Neural progenitor cell (in vitro differentiated cells): ENCODE measurements at regions not wholly inside any gene's neighbourhood (a gene's known extent, or its start where the extent isn't known, plus 50 kb on each side); places are given as distances from the start of the nearest gene placed in this dataset.
A peak's percentile ranks its signal among the peaks of the same experiment; 100 is the strongest.

Source experiments
- DNase-seq: peaks from one replicate; pipeline ENCODE4 v3.0.0-alpha.2; 2016; ENCODE audit warnings: low spot score
- H2AFZ ChIP-seq: fragments of 200-600 bp; sonication (generic); replicated peaks from 2 replicates; pipeline ENCODE4 v1.6.1; 2016; ENCODE audit warnings: antibody characterized with exemption
- H3F3A ChIP-seq: fragments of 200-600 bp; sonication (generic); 2 replicates; pipeline ENCODE4 v1.6.1; 2016; ENCODE audit warnings: antibody characterized with exemption, low read depth
- H3K27ac ChIP-seq: fragments of 200-600 bp; sonication (generic); 2 replicates; pipeline ENCODE4 v1.5.1; 2016; ENCODE audit warnings: mild to moderate bottlenecking
- H3K27me3 ChIP-seq: fragments of 200-600 bp; sonication (generic); 2 replicates; pipeline ENCODE4 v1.6.1; 2016; ENCODE audit warnings: mild to moderate bottlenecking, moderate library complexity
- H3K36me3 ChIP-seq: fragments of 200-600 bp; sonication (generic); 2 replicates; pipeline ENCODE4 v1.5.1; 2016
- H3K4me1 ChIP-seq: fragments of 200-600 bp; sonication (generic); 2 replicates; pipeline ENCODE4 v1.6.1; 2016; ENCODE audit warnings: mixed run types
- H3K4me2 ChIP-seq: fragments of 200-600 bp; sonication (generic); 2 replicates; pipeline ENCODE4 v1.6.1; 2016
- H3K4me3 ChIP-seq: fragments of 200-600 bp; sonication (generic); 2 replicates; pipeline ENCODE4 v1.5.1; 2016
- H3K79me2 ChIP-seq: fragments of 200-600 bp; sonication (generic); 2 replicates; pipeline ENCODE4 v1.6.1; 2016; ENCODE audit warnings: low read depth
- H3K9ac ChIP-seq: fragments of 200-600 bp; sonication (generic); 2 replicates; pipeline ENCODE4 v1.6.1; 2016
- H3K9me3 ChIP-seq: fragments of 200-600 bp; sonication (generic); 2 replicates; pipeline ENCODE4 v1.5.1; 2016; ENCODE audit warnings: low read depth
- H4K20me1 ChIP-seq: fragments of 200-600 bp; sonication (generic); 2 replicates; pipeline ENCODE4 v1.6.1; 2016; ENCODE audit warnings: low read depth
- H3K27ac Mint-ChIP-seq: 3 replicates; pipeline ENCODE4 v1.8.0; 2021; ENCODE audit warnings: mixed read lengths
- H3K27me3 Mint-ChIP-seq: 2 replicates; pipeline ENCODE4 v1.8.0; 2022; ENCODE audit warnings: low read depth, mild to moderate bottlenecking, inconsistent platforms, moderate library complexity, mixed read lengths; ENCODE audit not compliant: insufficient read depth
- H3K36me3 Mint-ChIP-seq: 3 replicates; pipeline ENCODE4 v1.8.0; 2021; ENCODE audit warnings: mixed read lengths
- H3K4me1 Mint-ChIP-seq: 3 replicates; pipeline ENCODE4 v1.8.0; 2021; ENCODE audit warnings: mixed read lengths
- H3K4me3 Mint-ChIP-seq: 3 replicates; pipeline ENCODE4 v1.8.0; 2021; ENCODE audit warnings: mild to moderate bottlenecking, moderate library complexity, mixed read lengths
- H3K9me3 Mint-ChIP-seq: 3 replicates; pipeline ENCODE4 v1.8.0; 2020; ENCODE audit warnings: mixed read lengths
- EZH2 ChIP-seq: fragments of 200-600 bp; sonication (generic); IDR thresholded peaks from 2 replicates; pipeline ENCODE4 v1.6.1; 2017; ENCODE audit warnings: antibody characterized with exemption, mild to moderate bottlenecking, moderate library complexity
- EZH2phosphoT487 ChIP-seq: fragments of 200-600 bp; sonication (generic); IDR thresholded peaks from 2 replicates; pipeline ENCODE4 v1.6.1; 2017; ENCODE audit warnings: antibody characterized with exemption
- TF ChIP-seq, protein P1 (sequence below): fragments of 200-600 bp; sonication (generic); IDR thresholded peaks from 2 replicates; pipeline ENCODE4 v1.5.1; 2017; ENCODE audit warnings: antibody characterized with exemption, mild to moderate bottlenecking

DNA sequence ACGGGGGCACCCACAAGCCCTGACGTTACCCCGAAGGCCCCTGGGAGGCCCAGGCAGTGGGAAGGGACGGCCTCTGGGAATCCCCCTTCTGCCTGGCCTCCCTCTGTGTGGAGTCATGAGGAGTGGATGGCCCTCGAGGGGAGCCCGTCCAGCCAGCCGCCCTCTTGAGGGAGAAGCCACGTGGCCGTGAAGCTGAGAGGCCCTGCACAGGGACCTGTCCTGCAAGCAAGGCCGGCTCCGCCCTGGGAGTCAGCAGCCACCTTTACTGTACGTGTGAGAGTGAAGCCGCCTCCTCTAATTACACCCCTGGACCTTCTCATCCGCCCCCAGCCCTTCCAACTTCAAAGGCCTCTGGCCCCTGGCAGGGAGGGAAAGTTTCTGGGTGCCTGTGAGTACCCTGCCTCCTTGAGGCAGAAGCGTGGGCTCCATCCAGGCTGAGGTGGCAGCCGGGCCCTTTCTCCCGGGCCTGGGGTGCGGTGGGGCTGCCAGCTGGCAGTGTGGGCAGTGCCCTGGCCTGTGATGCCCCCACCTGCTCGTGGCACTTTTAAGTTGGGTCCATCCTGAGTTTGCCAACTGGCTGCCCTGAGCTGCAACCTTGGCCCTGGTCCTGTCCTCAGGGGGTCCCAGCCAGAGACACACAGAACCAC, 55.9 kb upstream of the EGFL7 start:
- H3K9ac ChIP-seq = no peak overlapping the region
- no peaks in the 10 kb centered on the region for H3K36me3 ChIP-seq
- H3K4me3 ChIP-seq = no peak overlapping the region
- no peak overlapping the region for H3K4me2 ChIP-seq
- peaks cover 34% of the 10 kb centered on the region for H3K4me1 Mint-ChIP-seq
- H3K27ac Mint-ChIP-seq = no peak overlapping the region
- H3K27me3 Mint-ChIP-seq = peaks cover 13% of the 10 kb centered on the region
- H3K79me2 ChIP-seq = no peaks in the 10 kb centered on the region
- H3K27me3 ChIP-seq = no peaks in the 10 kb centered on the region
- no peak overlapping the region for H2AFZ ChIP-seq
- no peaks in the 10 kb centered on the region for H3K9me3 ChIP-seq
- TF ChIP-seq EZH2phosphoT487 = no peak
- TF ChIP-seq EZH2 = no peak
- TF ChIP-seq, protein P1, sequence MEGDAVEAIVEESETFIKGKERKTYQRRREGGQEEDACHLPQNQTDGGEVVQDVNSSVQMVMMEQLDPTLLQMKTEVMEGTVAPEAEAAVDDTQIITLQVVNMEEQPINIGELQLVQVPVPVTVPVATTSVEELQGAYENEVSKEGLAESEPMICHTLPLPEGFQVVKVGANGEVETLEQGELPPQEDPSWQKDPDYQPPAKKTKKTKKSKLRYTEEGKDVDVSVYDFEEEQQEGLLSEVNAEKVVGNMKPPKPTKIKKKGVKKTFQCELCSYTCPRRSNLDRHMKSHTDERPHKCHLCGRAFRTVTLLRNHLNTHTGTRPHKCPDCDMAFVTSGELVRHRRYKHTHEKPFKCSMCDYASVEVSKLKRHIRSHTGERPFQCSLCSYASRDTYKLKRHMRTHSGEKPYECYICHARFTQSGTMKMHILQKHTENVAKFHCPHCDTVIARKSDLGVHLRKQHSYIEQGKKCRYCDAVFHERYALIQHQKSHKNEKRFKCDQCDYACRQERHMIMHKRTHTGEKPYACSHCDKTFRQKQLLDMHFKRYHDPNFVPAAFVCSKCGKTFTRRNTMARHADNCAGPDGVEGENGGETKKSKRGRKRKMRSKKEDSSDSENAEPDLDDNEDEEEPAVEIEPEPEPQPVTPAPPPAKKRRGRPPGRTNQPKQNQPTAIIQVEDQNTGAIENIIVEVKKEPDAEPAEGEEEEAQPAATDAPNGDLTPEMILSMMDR = no peak
- H3K4me3 Mint-ChIP-seq = no peak overlapping the region
- no peaks in the 10 kb centered on the region for H4K20me1 ChIP-seq
- peaks cover 26% of the 10 kb centered on the region for H3K4me1 ChIP-seq
- H3K9me3 Mint-ChIP-seq = no peaks in the 10 kb centered on the region
- no peak for DNase-seq
- H3F3A ChIP-seq = no peaks in the 10 kb centered on the region
- no peak overlapping the region for H3K27ac ChIP-seq
- H3K36me3 Mint-ChIP-seq = no peaks in the 10 kb centered on the region

DNA sequence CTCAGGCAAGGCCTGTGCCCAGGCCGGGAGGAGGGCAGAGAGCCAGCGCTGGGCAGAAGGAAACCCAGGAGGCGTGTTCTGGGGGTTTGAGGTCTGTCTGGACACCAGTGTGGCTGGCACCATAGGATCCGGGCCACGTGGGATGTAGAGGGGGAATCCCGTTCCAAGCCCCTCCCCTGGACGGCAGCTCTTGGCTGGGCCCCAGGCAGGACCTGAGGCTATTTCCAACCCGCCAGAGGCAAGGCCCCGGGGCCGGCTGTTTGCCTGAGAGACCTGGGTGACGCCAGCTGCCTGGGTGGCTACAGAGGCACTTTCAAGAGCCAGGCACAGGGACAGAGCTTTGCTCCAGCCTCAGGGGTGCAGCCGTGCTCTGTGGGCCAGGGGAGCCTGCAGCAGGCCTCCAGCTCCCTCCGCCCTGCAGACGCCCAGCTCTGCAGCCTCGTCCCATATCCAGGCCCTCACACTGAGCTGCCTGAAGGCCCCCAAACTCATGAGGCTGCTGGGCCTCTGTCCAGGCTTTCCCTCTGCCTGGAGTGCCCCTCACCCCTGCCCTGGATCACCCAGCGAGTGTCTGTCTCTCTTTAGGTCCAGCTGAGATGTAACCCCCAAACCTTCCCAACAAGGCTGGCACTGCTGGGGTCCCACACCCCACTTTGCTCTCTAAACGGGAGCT, 56.6 kb upstream of the EGFL7 start:
- H3K9me3 ChIP-seq = no peaks in the 10 kb centered on the region
- H3K4me1 ChIP-seq = peaks cover 26% of the 10 kb centered on the region
- H3K27ac ChIP-seq = no peak overlapping the region
- no peak overlapping the region for H2AFZ ChIP-seq
- no peaks in the 10 kb centered on the region for H4K20me1 ChIP-seq
- H3K4me3 ChIP-seq = no peak overlapping the region
- no peak overlapping the region for H3K9ac ChIP-seq
- H3K4me1 Mint-ChIP-seq = peaks cover 34% of the 10 kb centered on the region
- H3K36me3 ChIP-seq = no peaks in the 10 kb centered on the region
- no peaks in the 10 kb centered on the region for H3K9me3 Mint-ChIP-seq
- H3K79me2 ChIP-seq = no peaks in the 10 kb centered on the region
- no peak overlapping the region for H3K4me2 ChIP-seq
- peaks cover 11% of the 10 kb centered on the region for H3K27me3 Mint-ChIP-seq
- H3K27me3 ChIP-seq = no peaks in the 10 kb centered on the region
- H3K27ac Mint-ChIP-seq = peak overlapping the region; percentile 86
- no peak for DNase-seq
- no peaks in the 10 kb centered on the region for H3K36me3 Mint-ChIP-seq
- no peaks in the 10 kb centered on the region for H3F3A ChIP-seq
- no peak overlapping the region for H3K4me3 Mint-ChIP-seq
- TF ChIP-seq EZH2phosphoT487 = no peak
- no peak for TF ChIP-seq EZH2
- TF ChIP-seq, protein P1 = no peak

DNA sequence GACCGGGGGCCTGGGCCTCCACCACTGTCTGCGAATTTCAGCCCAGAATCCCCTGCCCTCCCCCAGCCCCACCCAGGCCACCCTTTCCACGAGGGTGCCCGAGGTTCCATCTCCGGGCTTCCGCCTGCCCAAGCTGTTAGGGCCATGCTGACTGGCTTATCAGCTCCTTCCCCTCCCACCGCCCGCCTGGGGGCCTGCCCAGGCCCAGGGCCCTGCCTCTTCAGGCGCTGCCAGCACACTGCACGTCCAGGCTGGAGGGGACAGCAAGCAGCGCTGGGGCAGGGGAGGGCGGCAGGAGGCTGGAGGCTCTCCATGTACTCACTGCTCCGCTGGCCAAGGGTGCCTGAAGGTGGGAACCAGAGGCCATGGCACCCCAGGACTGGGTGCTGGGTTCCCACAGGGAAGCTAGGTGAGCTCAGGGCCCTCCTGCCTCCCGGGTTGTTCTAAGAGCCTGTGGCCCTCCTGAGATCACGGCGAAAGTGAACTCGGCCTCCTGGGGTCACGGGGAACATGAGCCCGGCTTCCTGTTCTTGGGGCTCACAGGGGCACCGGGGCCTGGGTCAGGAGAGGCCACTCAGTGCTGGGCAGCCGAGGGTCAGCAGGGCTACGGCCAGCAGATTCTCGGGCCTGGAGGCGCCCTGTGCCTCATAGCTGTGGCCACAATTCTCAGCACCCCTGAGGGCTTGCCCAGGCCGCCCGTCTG, 57.7 kb upstream of the EGFL7 start:
- Mint-ChIP-seq H3K27me3 (peaks cover 21% of the 10 kb centered on the region), H3K36me3 (peaks cover 4% of the 10 kb centered on the region), H3K4me3 (no peak overlapping the region), H3K4me1 (peaks cover 42% of the 10 kb centered on the region), H3K9me3 (no peaks in the 10 kb centered on the region), H3K27ac (peak overlapping the region; percentile 86)
- H3F3A ChIP-seq = peaks cover 4% of the 10 kb centered on the region
- no peak overlapping the region for H3K4me3 ChIP-seq
- H3K4me1 ChIP-seq = peaks cover 25% of the 10 kb centered on the region
- H2AFZ ChIP-seq = no peak overlapping the region
- no peak overlapping the region for H3K9ac ChIP-seq
- TF ChIP-seq EZH2 (no peak), EZH2phosphoT487 (no peak)
- TF ChIP-seq, protein P1 = no peak
- H3K27ac ChIP-seq = no peak overlapping the region
- peak; percentile 53 for DNase-seq
- H4K20me1 ChIP-seq = no peaks in the 10 kb centered on the region
- H3K36me3 ChIP-seq = no peaks in the 10 kb centered on the region
- H3K9me3 ChIP-seq = no peaks in the 10 kb centered on the region
- no peak overlapping the region for H3K4me2 ChIP-seq
- H3K79me2 ChIP-seq = no peaks in the 10 kb centered on the region
- no peaks in the 10 kb centered on the region for H3K27me3 ChIP-seq
